ENCODE measurements at regions not wholly inside any gene's neighbourhood (a gene's known extent, or its start where the extent isn't known, plus 50 kb on each side); places are given as distances from the start of the nearest gene placed in this dataset.
"Not testable (repeated sequence)": the region's sequence is repeated elsewhere in the genome, so short reads cannot be mapped to it uniquely, and the experiment has no call there.

- DNase-seq, result no peak
These were observed 122.8 kb upstream of the L3MBTL4 start for GRCh38 chr18:6537475-6537874.

DNA sequence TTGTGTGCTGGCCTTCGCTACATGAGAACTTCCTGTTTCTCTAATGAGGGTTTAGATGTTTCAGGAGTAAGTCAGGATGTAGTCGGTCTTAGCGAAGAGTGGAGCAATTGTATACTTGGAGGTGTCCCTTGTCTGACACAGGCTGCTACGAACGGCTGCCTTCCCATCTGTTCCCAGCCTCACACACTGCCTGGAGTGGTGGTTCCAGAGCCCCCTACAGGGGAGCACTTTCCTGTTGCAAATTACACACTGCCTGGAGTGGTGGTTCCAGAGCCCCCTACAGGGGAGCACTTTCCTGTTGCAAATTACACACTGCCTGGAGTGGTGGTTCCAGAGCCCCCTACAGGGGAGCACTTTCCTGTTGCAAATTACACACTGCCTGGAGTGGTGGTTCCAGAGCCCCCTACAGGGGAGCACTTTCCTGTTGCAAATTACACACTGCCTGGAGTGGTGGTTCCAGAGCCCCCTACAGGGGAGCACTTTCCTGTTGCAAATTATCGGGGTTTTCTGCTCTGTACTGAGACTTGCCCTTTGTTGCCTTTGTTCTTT is 126.5 kb upstream of the L3MBTL4 start:
- not testable (repeated sequence) for DNase-seq

DNA sequence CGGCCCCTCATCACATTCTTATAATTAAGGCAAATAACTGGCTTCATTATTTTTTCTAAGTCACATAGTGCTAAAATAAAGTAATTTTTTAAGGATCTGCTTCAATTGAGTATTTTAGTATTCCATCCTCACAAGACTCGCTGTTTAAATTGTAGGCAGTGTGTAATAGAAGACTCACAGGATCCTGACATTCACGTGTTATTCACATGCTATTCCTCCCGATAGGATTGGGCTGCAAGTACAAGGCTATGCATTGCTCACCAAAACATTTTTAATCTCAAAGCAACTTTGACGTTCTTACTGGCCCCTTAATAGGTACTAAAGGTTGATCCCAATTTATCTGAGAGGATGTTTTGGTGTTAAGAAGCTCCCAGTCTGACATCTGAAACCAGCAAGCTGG is 127.6 kb upstream of the L3MBTL4 start:
- no peak for DNase-seq

GRCh38 chr18:6543330-6543908 is 128.7 kb upstream of the L3MBTL4 start:
- peak; percentile 80 for DNase-seq

DNA sequence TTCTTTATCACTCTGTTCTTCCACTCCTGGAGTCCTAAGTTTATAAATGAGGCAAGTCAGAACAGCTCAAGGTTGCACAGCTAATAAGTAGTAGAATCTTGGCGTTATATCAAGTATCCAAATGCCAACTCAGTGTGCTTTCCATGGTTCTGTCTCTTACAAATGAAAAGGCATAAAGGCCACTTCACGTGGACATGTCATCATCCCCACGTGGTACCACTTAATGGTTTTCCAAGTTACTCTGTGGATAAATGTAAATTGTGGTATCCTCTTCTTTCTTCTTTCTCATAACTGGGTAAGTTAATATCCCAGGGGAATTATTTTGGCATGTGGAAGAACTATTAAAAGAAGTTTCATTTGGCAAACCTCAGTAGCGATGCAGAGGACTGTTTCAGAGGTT is 131.5 kb upstream of the L3MBTL4 start:
- no peak for DNase-seq

- no peak for DNase-seq
These were observed 132.8 kb upstream of the L3MBTL4 start for GRCh38 chr18:6547476-6547875.

DNA sequence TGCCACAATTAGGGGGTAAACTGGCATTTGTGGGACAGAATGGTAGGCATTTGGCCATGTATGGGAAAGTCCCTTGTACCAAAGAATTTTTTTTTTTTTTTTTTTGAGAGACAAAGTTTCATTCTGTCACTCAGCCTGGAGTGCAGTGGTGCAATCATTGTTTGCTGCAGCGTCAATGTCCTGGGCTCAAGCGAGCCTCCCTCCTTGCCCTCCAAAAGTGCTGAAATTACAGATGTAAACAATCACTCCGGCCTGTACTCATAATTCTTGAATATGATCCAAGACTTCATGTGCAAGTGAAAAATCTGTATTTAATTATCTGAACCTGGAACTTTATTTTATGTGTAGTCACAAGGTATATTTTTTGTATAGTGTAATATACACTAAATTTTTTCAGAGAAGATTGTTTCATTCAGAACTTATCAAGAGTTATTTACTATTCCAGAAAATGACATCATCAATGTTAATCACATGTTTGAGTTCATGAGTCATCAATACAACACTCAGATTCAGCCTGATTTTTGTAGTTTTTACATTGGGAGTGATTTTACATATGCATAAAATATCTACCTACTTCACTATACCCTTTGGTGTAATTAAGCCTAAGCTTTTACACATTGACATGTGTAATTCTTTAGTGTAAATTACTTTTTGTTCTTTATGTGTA is 138.7 kb upstream of the L3MBTL4 start:
- DNase-seq, result no peak

- DNase-seq, result peak; percentile 73
These were observed 142.5 kb upstream of the L3MBTL4 start for GRCh38 chr18:6557057-6557769.

DNA sequence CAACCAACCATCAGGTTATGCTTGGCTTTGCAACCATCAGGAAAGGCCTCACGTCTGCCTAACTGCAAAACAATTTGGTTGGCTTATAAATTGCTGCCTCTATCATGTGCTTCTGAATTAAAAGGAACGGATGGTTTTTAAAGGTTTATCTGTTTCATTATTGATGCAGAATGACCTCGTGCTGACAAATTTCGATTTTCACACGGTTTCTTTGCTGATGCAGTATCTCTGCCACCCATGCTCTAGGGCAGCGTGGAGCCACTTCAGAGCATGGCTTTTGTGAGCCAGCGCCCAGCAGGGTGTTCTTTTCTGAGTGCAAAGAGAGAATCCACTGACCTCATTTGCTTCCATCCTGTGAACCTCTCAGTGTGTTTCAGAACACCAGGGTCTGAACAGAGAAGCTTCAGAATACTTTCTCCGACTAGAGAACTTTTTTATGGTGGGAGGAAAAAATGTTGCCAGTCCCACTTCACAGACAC is 143.1 kb upstream of the L3MBTL4 start:
- DNase-seq, result no peak

GRCh38 chr18:6558446-6559156 is 143.9 kb upstream of the L3MBTL4 start:
- DNase-seq, result no peak

DNA sequence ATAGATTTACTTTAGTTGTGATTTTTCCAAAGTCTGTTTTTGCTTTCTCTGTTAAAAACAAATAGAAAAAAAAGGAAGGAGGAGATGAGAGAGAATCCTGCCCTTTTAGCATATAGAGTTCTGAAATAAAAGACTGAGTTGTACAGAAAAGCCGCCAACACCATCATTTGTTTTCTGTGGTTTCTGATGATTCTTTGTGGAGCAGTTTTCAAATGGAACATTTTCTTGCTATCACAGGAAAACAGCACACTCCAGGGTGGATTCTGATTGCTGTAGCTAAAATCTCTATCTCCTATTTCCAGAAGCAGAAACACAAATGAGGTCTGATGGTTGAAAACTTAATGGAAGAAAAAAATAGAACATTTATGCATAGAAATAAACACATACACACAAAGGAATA is 144.6 kb upstream of the L3MBTL4 start:
- DNase-seq, result no peak

DNA sequence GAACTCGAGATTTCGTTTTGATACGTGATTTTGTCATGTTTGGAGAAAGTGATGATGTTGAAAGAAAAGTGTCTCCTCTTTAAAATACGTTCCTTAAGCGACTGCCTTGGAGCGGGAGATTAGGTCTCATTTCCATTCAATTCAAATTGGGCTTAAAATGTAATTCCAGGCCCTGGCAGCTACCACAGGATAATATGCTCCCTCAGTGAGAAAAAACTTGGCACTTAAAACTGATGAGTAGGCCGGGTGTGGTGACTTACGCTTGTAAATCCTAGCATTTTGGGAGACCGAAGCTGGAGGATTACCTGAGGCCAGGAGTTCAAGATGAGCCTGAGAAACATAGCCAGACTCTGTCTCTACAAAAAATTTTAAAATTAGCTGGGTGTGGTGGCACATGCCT is 146.3 kb upstream of the L3MBTL4 start:
- no peak for DNase-seq

GRCh38 chr18:6561420-6561861 is 146.7 kb upstream of the L3MBTL4 start:
- peak; percentile 73 for DNase-seq

GRCh38 chr18:6561862-6562291 is 147.2 kb upstream of the L3MBTL4 start:
- DNase-seq, result peak; percentile 73

- DNase-seq, result no peak
These were observed 149.2 kb upstream of the L3MBTL4 start for GRCh38 chr18:6563896-6564295.

- DNase-seq, result no peak
These were observed 150.5 kb upstream of the L3MBTL4 start for GRCh38 chr18:6564950-6565814.

DNA sequence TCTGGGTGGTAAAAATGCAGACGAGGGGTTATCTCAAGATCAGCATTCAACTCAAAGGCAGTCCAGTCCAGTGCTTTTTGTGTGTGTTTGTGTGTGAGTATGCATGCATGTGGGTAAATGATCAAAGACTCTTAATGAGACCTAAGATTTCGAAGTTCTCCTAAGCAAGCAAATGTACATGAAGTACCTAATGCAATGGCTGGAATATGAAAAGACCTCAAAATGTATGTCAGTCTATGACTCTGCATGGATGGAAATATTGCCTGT is 151.0 kb upstream of the L3MBTL4 start:
- DNase-seq, result no peak

GRCh38 chr18:6566338-6566911 is 151.7 kb upstream of the L3MBTL4 start:
- DNase-seq, result no peak

DNA sequence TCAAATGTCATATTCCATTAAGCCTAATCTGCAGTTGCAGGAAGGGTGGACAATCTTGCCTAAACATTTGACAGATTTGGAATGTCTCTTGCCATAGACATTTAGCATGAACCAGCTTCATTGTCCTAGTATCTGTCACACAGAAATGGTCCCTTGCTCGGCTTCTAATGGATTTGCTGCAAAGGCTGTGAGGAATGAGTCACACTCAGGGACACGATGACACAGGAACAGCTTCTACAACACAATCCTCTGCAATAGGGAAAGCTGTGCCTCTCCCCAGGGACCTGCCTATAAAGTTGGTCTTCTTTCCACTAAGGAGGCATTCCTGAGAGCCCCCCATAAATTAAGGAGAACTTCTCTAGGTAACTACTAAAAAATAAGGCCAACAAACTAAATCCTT is 155.1 kb upstream of the L3MBTL4 start:
- DNase-seq, result no peak

GRCh38 chr18:6570581-6571238 is 156.0 kb upstream of the L3MBTL4 start:
- DNase-seq, result no peak

DNA sequence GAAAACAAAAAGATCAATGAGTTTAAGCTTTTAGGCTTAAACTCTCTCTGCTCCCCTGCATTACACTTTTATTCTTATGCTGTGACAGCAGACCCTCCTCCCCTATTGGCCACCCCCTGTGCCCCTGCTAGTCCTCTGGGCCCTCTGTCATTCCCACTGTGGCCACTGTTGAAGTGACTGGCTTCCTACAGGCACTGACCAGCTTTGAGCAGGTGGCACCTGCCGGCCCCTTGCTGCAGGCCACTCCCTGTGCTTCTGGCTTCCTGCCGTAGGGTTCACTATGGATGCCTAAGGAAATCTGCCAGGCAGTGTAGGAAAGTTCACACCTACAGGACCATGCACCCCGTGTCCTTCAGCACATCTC is 156.5 kb upstream of the L3MBTL4 start:
- no peak for DNase-seq

- not testable (repeated sequence) for DNase-seq
These were observed 157.3 kb upstream of the ARHGAP28 start for GRCh38 chr18:6572192-6572591.

Measured in eye (tissue), 1 donor.